ENCODE measurements at regions not wholly inside any gene's neighbourhood (a gene's known extent, or its start where the extent isn't known, plus 50 kb on each side); places are given as distances from the start of the nearest gene placed in this dataset.

GRCh38 chr11:79661373-79661772 lies 220.5 kb upstream of the TENM4 start:
- TF ChIP-seq ZC3H10 (CRISPR knock-in tag; IDR thresholded peaks at IDR 0.05) (no peak), ZFP3 (CRISPR knock-in tag; IDR thresholded peaks at IDR 0.05) (no peak), POU6F1 (CRISPR knock-in tag; IDR thresholded peaks at IDR 0.05; ENCODE audit: borderline replicate concordance, low read depth) (no peak), PATZ1 (CRISPR knock-in tag; IDR thresholded peaks at IDR 0.05; ENCODE audit: borderline replicate concordance) (no peak), CREB5 (CRISPR knock-in tag; IDR thresholded peaks at IDR 0.05; ENCODE audit: low read depth) (no peak)

Measured in SK-N-SH treated with all-trans-retinoic acid at 6 μM for 48 hours (cell line).